ENCODE measurements at regions not wholly inside any gene's neighbourhood (a gene's known extent, or its start where the extent isn't known, plus 50 kb on each side); places are given as distances from the start of the nearest gene placed in this dataset.

DNA sequence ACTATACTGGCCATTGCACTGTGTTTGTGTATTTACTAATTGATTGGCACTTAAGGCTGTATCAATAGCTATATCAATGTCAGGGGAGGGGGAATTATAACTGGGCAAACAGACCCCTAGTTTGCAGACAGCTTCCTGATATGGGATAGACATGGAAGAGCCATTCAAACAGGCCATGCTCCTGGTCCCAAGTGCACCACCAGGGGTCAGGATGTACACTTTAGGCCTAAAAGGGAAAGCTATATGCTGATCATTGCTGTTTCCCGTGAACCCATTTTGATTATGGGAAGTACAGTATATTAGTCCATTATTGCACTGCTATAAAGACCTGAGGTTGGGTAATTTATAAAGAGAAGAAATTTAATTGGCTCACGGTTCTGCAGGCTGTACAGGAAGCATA lies 124.9 kb upstream of the BACE2 start:
- TF ChIP-seq RAD21 (IDR thresholded peaks at IDR 0.05; ENCODE audit: low read length) (peak; percentile 39), EZH2phosphoT487 (IDR thresholded peaks at IDR 0.05; ENCODE audit: borderline replicate concordance, low read depth) (no peak), SMC3 (IDR thresholded peaks at IDR 0.05; ENCODE audit: low read depth, low read length) (no peak)
- TF ChIP-seq, protein P1, sequence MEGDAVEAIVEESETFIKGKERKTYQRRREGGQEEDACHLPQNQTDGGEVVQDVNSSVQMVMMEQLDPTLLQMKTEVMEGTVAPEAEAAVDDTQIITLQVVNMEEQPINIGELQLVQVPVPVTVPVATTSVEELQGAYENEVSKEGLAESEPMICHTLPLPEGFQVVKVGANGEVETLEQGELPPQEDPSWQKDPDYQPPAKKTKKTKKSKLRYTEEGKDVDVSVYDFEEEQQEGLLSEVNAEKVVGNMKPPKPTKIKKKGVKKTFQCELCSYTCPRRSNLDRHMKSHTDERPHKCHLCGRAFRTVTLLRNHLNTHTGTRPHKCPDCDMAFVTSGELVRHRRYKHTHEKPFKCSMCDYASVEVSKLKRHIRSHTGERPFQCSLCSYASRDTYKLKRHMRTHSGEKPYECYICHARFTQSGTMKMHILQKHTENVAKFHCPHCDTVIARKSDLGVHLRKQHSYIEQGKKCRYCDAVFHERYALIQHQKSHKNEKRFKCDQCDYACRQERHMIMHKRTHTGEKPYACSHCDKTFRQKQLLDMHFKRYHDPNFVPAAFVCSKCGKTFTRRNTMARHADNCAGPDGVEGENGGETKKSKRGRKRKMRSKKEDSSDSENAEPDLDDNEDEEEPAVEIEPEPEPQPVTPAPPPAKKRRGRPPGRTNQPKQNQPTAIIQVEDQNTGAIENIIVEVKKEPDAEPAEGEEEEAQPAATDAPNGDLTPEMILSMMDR (IDR thresholded peaks at IDR 0.05): no peak

All from SK-N-SH (cell line).